ENCODE measurements at regions not wholly inside any gene's neighbourhood (a gene's known extent, or its start where the extent isn't known, plus 50 kb on each side); places are given as distances from the start of the nearest gene placed in this dataset.
"Not testable (repeated sequence)": the region's sequence is repeated elsewhere in the genome, so short reads cannot be mapped to it uniquely, and the experiment has no call there.

- not testable (repeated sequence) for DNase-seq
Observed at GRCh38 chr15:83335542-83335941, 51.1 kb upstream of the BNC1 start.

GRCh38 chr15:83339396-83339795 lies 54.9 kb upstream of the BNC1 start:
- DNase-seq, result no peak

- no peak for DNase-seq
Observed at GRCh38 chr15:83340087-83340486, 55.6 kb upstream of the BNC1 start.

GRCh38 chr15:83346342-83346741 lies 61.9 kb upstream of the BNC1 start:
- DNase-seq, result no peak

GRCh38 chr15:83352119-83352518 lies 67.7 kb upstream of the BNC1 start:
- no peak for DNase-seq

- no peak for DNase-seq
Observed at GRCh38 chr15:83356501-83357399, 72.3 kb upstream of the BNC1 start.

- DNase-seq, result no peak
Observed at GRCh38 chr15:83358972-83359564, 74.6 kb upstream of the BNC1 start.

- DNase-seq, result no peak
Observed at GRCh38 chr15:83362706-83363105, 78.2 kb upstream of the BNC1 start.

GRCh38 chr15:83364501-83364900 lies 80.0 kb upstream of the BNC1 start:
- no peak for DNase-seq

- peak; percentile 90 to 91 for DNase-seq
Observed at GRCh38 chr15:83365370-83365938, 81.0 kb upstream of the BNC1 start.

- no peak for DNase-seq
Observed at GRCh38 chr15:83372434-83372891, 74.7 kb upstream of the SH3GL3 start.

- DNase-seq, result no peak
Observed at GRCh38 chr15:83378921-83379578, 68.1 kb upstream of the SH3GL3 start.

- no peak for DNase-seq
Observed at GRCh38 chr15:83379579-83379959, 67.6 kb upstream of the SH3GL3 start.

GRCh38 chr15:83380059-83380458 lies 67.1 kb upstream of the SH3GL3 start:
- DNase-seq, result no peak

- DNase-seq, result peak; percentile 20 to 59
Observed at GRCh38 chr15:83380682-83381081, 66.5 kb upstream of the SH3GL3 start.

- DNase-seq, result not testable (repeated sequence)
Observed at GRCh38 chr15:83383608-83384139, 63.5 kb upstream of the SH3GL3 start.

GRCh38 chr15:83396101-83396500 lies 51.0 kb upstream of the SH3GL3 start:
- DNase-seq, result no peak
